ENCODE measurements at regions not wholly inside any gene's neighbourhood (a gene's known extent, or its start where the extent isn't known, plus 50 kb on each side); places are given as distances from the start of the nearest gene placed in this dataset.

- no peaks in the 10 kb centered on the region for H3K79me2 ChIP-seq (ENCODE audit: control insufficient read depth, insufficient read depth, low read length, poor library complexity)
- no peak overlapping the region for H2AFZ ChIP-seq (ENCODE audit: insufficient read depth, low read length, poor library complexity)
- no peak overlapping the region for H2AK5ac ChIP-seq (ENCODE audit: low read length)
- H4K12ac ChIP-seq (ENCODE audit: low read depth, low read length), result no peak overlapping the region
- no peak overlapping the region for H3K4me3 ChIP-seq (ENCODE audit: low read depth, low read length)
- no peaks in the 10 kb centered on the region for H3K79me1 ChIP-seq (ENCODE audit: low read length)
- H3K18ac ChIP-seq (ENCODE audit: low read length), result no peak overlapping the region
- H3K9me3 ChIP-seq (ENCODE audit: insufficient read depth, low read depth, low read length), result peaks cover 2% of the 10 kb centered on the region
- no peak overlapping the region for H4K8ac ChIP-seq (ENCODE audit: low read depth, low read length)
- H2BK5ac ChIP-seq (ENCODE audit: low read depth, low read length, poor library complexity), result no peak overlapping the region
- no peak overlapping the region for H2BK120ac ChIP-seq (ENCODE audit: insufficient read depth, low read length, poor library complexity)
- no peak overlapping the region for H2BK12ac ChIP-seq (ENCODE audit: low read length)
- no peak overlapping the region for H3K14ac ChIP-seq (ENCODE audit: low read length)
- no peak overlapping the region for H3K4ac ChIP-seq (ENCODE audit: low read depth, low read length)
- no peaks in the 10 kb centered on the region for H3K27me3 ChIP-seq (ENCODE audit: insufficient read depth, low read length)
- H3K36me3 ChIP-seq (ENCODE audit: control insufficient read depth in 1 of 2, insufficient read depth in 2 of 2, low read length in 2 of 2), result no peaks in the 10 kb centered on the region
- H3K27ac ChIP-seq (ENCODE audit: low read depth, low read length), result no peak overlapping the region
- no CpG with 5 or more reads among the region's 3 CpGs for WGBS (ENCODE audit: extremely low coverage, insufficient coverage, insufficient read length)
- no peak overlapping the region for H3K23ac ChIP-seq (ENCODE audit: low read length)
- DNase-seq, result no peak
- no peak overlapping the region for H3K4me2 ChIP-seq (ENCODE audit: low read length)
- no peak overlapping the region for H3K9ac ChIP-seq (ENCODE audit: low read length)
- H4K91ac ChIP-seq (ENCODE audit: low read depth, low read length), result no peak overlapping the region
- H3K4me1 ChIP-seq (ENCODE audit: control insufficient read depth in 1 of 2, insufficient read depth in 2 of 2, low read length in 2 of 2), result no peaks in the 10 kb centered on the region
Measured at GRCh38 chr4:17188125-17188524, 289.7 kb upstream of the LDB2 start.

- Histone ChIP-seq H3K79me1 (ENCODE audit: low read length) (no peaks in the 10 kb centered on the region), H3K79me2 (ENCODE audit: control insufficient read depth, insufficient read depth, low read length, poor library complexity) (no peaks in the 10 kb centered on the region), H3K4ac (ENCODE audit: low read depth, low read length) (no peak overlapping the region), H3K14ac (ENCODE audit: low read length) (no peak overlapping the region), H2AFZ (ENCODE audit: insufficient read depth, low read length, poor library complexity) (no peak overlapping the region), H3K9me3 (ENCODE audit: insufficient read depth, low read depth, low read length) (peaks cover 2% of the 10 kb centered on the region), H3K4me2 (ENCODE audit: low read length) (no peak overlapping the region), H3K4me3 (ENCODE audit: low read depth, low read length) (no peak overlapping the region), H3K23ac (ENCODE audit: low read length) (no peak overlapping the region), H2BK12ac (ENCODE audit: low read length) (no peak overlapping the region), H3K27me3 (ENCODE audit: insufficient read depth, low read length) (no peaks in the 10 kb centered on the region), H3K9ac (ENCODE audit: low read length) (no peak overlapping the region), H2BK5ac (ENCODE audit: low read depth, low read length, poor library complexity) (no peak overlapping the region), H3K18ac (ENCODE audit: low read length) (no peak overlapping the region), H4K91ac (ENCODE audit: low read depth, low read length) (no peak overlapping the region), H2AK5ac (ENCODE audit: low read length) (no peak overlapping the region), H3K36me3 (ENCODE audit: control insufficient read depth in 1 of 2, insufficient read depth in 2 of 2, low read length in 2 of 2) (no peaks in the 10 kb centered on the region), H4K12ac (ENCODE audit: low read depth, low read length) (no peak overlapping the region), H3K4me1 (ENCODE audit: control insufficient read depth in 1 of 2, insufficient read depth in 2 of 2, low read length in 2 of 2) (no peaks in the 10 kb centered on the region), H4K8ac (ENCODE audit: low read depth, low read length) (no peak overlapping the region), H2BK120ac (ENCODE audit: insufficient read depth, low read length, poor library complexity) (no peak overlapping the region), H3K27ac (ENCODE audit: low read depth, low read length) (no peak overlapping the region)
- no peak for DNase-seq
- no CpG with 5 or more reads among the region's 5 CpGs for WGBS (ENCODE audit: extremely low coverage, insufficient coverage, insufficient read length)
Measured at GRCh38 chr4:17187003-17187402, 288.6 kb upstream of the LDB2 start.

GRCh38 chr4:17182888-17183287 is 284.4 kb upstream of the LDB2 start:
- Histone ChIP-seq H3K9me3 (ENCODE audit: insufficient read depth, low read depth, low read length) (no peaks in the 10 kb centered on the region), H3K27me3 (ENCODE audit: insufficient read depth, low read length) (no peaks in the 10 kb centered on the region), H4K8ac (ENCODE audit: low read depth, low read length) (no peak overlapping the region), H3K14ac (ENCODE audit: low read length) (no peak overlapping the region), H2BK120ac (ENCODE audit: insufficient read depth, low read length, poor library complexity) (no peak overlapping the region), H3K23ac (ENCODE audit: low read length) (no peak overlapping the region), H3K18ac (ENCODE audit: low read length) (no peak overlapping the region), H3K79me2 (ENCODE audit: control insufficient read depth, insufficient read depth, low read length, poor library complexity) (no peaks in the 10 kb centered on the region), H3K4me1 (ENCODE audit: control insufficient read depth in 1 of 2, insufficient read depth in 2 of 2, low read length in 2 of 2) (no peaks in the 10 kb centered on the region), H3K79me1 (ENCODE audit: low read length) (no peaks in the 10 kb centered on the region), H2BK5ac (ENCODE audit: low read depth, low read length, poor library complexity) (no peak overlapping the region), H4K12ac (ENCODE audit: low read depth, low read length) (no peak overlapping the region), H2AFZ (ENCODE audit: insufficient read depth, low read length, poor library complexity) (no peak overlapping the region), H3K9ac (ENCODE audit: low read length) (no peak overlapping the region), H3K27ac (ENCODE audit: low read depth, low read length) (no peak overlapping the region), H3K4me2 (ENCODE audit: low read length) (no peak overlapping the region), H3K36me3 (ENCODE audit: control insufficient read depth in 1 of 2, insufficient read depth in 2 of 2, low read length in 2 of 2) (no peaks in the 10 kb centered on the region), H3K4ac (ENCODE audit: low read depth, low read length) (no peak overlapping the region), H4K91ac (ENCODE audit: low read depth, low read length) (no peak overlapping the region), H2BK12ac (ENCODE audit: low read length) (no peak overlapping the region), H3K4me3 (ENCODE audit: low read depth, low read length) (no peak overlapping the region), H2AK5ac (ENCODE audit: low read length) (no peak overlapping the region)
- DNase-seq, result no peak
- no CpG with 5 or more reads among the region's 4 CpGs for WGBS (ENCODE audit: extremely low coverage, insufficient coverage, insufficient read length)

- no peak overlapping the region for H3K14ac ChIP-seq (ENCODE audit: low read length)
- H2BK12ac ChIP-seq (ENCODE audit: low read length), result no peak overlapping the region
- no peak overlapping the region for H4K12ac ChIP-seq (ENCODE audit: low read depth, low read length)
- H3K9ac ChIP-seq (ENCODE audit: low read length), result no peak overlapping the region
- H3K18ac ChIP-seq (ENCODE audit: low read length), result no peak overlapping the region
- DNase-seq, result no peak
- H3K79me1 ChIP-seq (ENCODE audit: low read length), result no peaks in the 10 kb centered on the region
- no peak overlapping the region for H3K27ac ChIP-seq (ENCODE audit: low read depth, low read length)
- no peak overlapping the region for H2BK5ac ChIP-seq (ENCODE audit: low read depth, low read length, poor library complexity)
- no peak overlapping the region for H2AK5ac ChIP-seq (ENCODE audit: low read length)
- no peak overlapping the region for H4K91ac ChIP-seq (ENCODE audit: low read depth, low read length)
- H3K9me3 ChIP-seq (ENCODE audit: insufficient read depth, low read depth, low read length), result no peaks in the 10 kb centered on the region
- no peaks in the 10 kb centered on the region for H3K79me2 ChIP-seq (ENCODE audit: control insufficient read depth, insufficient read depth, low read length, poor library complexity)
- H3K4me3 ChIP-seq (ENCODE audit: low read depth, low read length), result no peak overlapping the region
- H2BK120ac ChIP-seq (ENCODE audit: insufficient read depth, low read length, poor library complexity), result no peak overlapping the region
- no peak overlapping the region for H3K23ac ChIP-seq (ENCODE audit: low read length)
- no peaks in the 10 kb centered on the region for H3K36me3 ChIP-seq (ENCODE audit: control insufficient read depth in 1 of 2, insufficient read depth in 2 of 2, low read length in 2 of 2)
- no peak overlapping the region for H3K4me2 ChIP-seq (ENCODE audit: low read length)
- no peaks in the 10 kb centered on the region for H3K4me1 ChIP-seq (ENCODE audit: control insufficient read depth in 1 of 2, insufficient read depth in 2 of 2, low read length in 2 of 2)
- H2AFZ ChIP-seq (ENCODE audit: insufficient read depth, low read length, poor library complexity), result no peak overlapping the region
- no peak overlapping the region for H3K4ac ChIP-seq (ENCODE audit: low read depth, low read length)
- H3K27me3 ChIP-seq (ENCODE audit: insufficient read depth, low read length), result no peaks in the 10 kb centered on the region
- no peak overlapping the region for H4K8ac ChIP-seq (ENCODE audit: low read depth, low read length)
Measured at GRCh38 chr4:17174751-17175150, 276.3 kb upstream of the LDB2 start.

GRCh38 chr4:17173300-17173699 is 274.9 kb upstream of the LDB2 start:
- Histone ChIP-seq H3K4ac (ENCODE audit: low read depth, low read length) (no peak overlapping the region), H3K18ac (ENCODE audit: low read length) (no peak overlapping the region), H3K79me1 (ENCODE audit: low read length) (no peaks in the 10 kb centered on the region), H2AK5ac (ENCODE audit: low read length) (no peak overlapping the region), H3K4me2 (ENCODE audit: low read length) (no peak overlapping the region), H3K9me3 (ENCODE audit: insufficient read depth, low read depth, low read length) (no peaks in the 10 kb centered on the region), H3K27ac (ENCODE audit: low read depth, low read length) (no peak overlapping the region), H3K4me3 (ENCODE audit: low read depth, low read length) (no peak overlapping the region), H3K4me1 (ENCODE audit: control insufficient read depth in 1 of 2, insufficient read depth in 2 of 2, low read length in 2 of 2) (no peaks in the 10 kb centered on the region), H2BK12ac (ENCODE audit: low read length) (no peak overlapping the region), H2AFZ (ENCODE audit: insufficient read depth, low read length, poor library complexity) (no peak overlapping the region), H4K12ac (ENCODE audit: low read depth, low read length) (no peak overlapping the region), H3K14ac (ENCODE audit: low read length) (no peak overlapping the region), H2BK120ac (ENCODE audit: insufficient read depth, low read length, poor library complexity) (no peak overlapping the region), H3K79me2 (ENCODE audit: control insufficient read depth, insufficient read depth, low read length, poor library complexity) (no peaks in the 10 kb centered on the region), H3K27me3 (ENCODE audit: insufficient read depth, low read length) (no peaks in the 10 kb centered on the region), H3K9ac (ENCODE audit: low read length) (no peak overlapping the region), H3K23ac (ENCODE audit: low read length) (no peak overlapping the region), H4K8ac (ENCODE audit: low read depth, low read length) (no peak overlapping the region), H4K91ac (ENCODE audit: low read depth, low read length) (no peak overlapping the region), H3K36me3 (ENCODE audit: control insufficient read depth in 1 of 2, insufficient read depth in 2 of 2, low read length in 2 of 2) (no peaks in the 10 kb centered on the region), H2BK5ac (ENCODE audit: low read depth, low read length, poor library complexity) (no peak overlapping the region)
- WGBS (ENCODE audit: extremely low coverage, insufficient coverage, insufficient read length), result no CpG with 5 or more reads among the region's 5 CpGs
- DNase-seq, result no peak
